Colonic mucosa (tissue), 4 donors: ENCODE measurements at regions not wholly inside any gene's neighbourhood (a gene's known extent, or its start where the extent isn't known, plus 50 kb on each side); places are given as distances from the start of the nearest gene placed in this dataset.

ENCODE experiments used
- DNase-seq: peaks from one replicate; pipeline ENCODE4 v3.0.0-alpha.2; 2020
- H3K27ac ChIP-seq: fragments of 200-600 bp; one replicate; pipeline ENCODE4 v1.8.0; 2021
- H3K27me3 ChIP-seq: fragments of 200-600 bp; one replicate; pipeline ENCODE4 v1.8.0; 2021
- H3K36me3 ChIP-seq: fragments of 200-600 bp; one replicate; pipeline ENCODE4 v1.8.0; 2021
- H3K4me1 ChIP-seq: fragments of 200-600 bp; one replicate; pipeline ENCODE4 v1.8.0; 2021; ENCODE audit warnings: mild to moderate bottlenecking
- H3K4me3 ChIP-seq: fragments of 200-600 bp; one replicate; pipeline ENCODE4 v1.8.0; 2021
- H3K9ac ChIP-seq, 2 donors: one replicate each; pipeline ENCODE4 v1.7.0; 2013; ENCODE audit warnings: control low read depth in 2 of 2, low read depth in 2 of 2, low read length in 2 of 2
- H3K9me3 ChIP-seq: fragments of 200-600 bp; one replicate; pipeline ENCODE4 v1.8.0; 2021
- intact Hi-C: fragments of 100-400 bp; cut with DNase I; formaldehyde crosslinking; loops from one replicate; pipeline ENCODE4 v1.14.1; 2022
- TF ChIP-seq, protein P1 (sequence below): fragments of 200-600 bp; IDR thresholded peaks from one replicate; pipeline ENCODE4 v1.8.0; 2022; ENCODE audit warnings: antibody characterized with exemption, mild to moderate bottlenecking
- donor health status: healthy.
- donor health status: DM: no; HTN: no; CAD: no.
- donor health status: DM: no; HTN: no; CAD: no.

DNA sequence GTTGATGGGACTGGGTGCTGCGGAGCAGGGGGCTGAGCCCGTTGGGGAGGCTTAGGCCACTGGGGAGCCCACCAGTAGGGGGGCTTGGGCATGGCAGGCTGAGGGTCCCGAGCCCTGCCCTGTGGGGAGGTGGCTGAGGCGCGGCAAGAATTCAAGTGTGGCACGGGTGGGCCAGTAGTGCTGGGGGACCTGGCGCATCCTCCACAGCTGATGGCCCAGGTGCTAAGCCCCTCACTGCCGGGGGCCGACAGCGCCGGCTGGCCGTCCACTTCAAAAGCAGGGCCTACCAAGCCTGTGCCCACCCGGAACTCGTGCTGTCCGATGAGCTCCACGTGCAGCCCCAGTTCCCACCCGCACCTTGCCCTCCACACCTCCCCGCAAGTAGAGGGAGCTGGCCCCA is 917.5 kb downstream of the TAF11L14 start:
- H3K4me1 ChIP-seq = no peaks in the 10 kb centered on the region
- no peak overlapping the region for H3K9ac ChIP-seq
- no peak overlapping the region for H3K27ac ChIP-seq
- intact Hi-C loops = no loop called here
- H3K9me3 ChIP-seq = no peaks in the 10 kb centered on the region
- no peaks in the 10 kb centered on the region for H3K36me3 ChIP-seq
- no peak for DNase-seq
- H3K27me3 ChIP-seq = no peaks in the 10 kb centered on the region
- H3K4me3 ChIP-seq = no peak overlapping the region
- TF ChIP-seq, protein P1, sequence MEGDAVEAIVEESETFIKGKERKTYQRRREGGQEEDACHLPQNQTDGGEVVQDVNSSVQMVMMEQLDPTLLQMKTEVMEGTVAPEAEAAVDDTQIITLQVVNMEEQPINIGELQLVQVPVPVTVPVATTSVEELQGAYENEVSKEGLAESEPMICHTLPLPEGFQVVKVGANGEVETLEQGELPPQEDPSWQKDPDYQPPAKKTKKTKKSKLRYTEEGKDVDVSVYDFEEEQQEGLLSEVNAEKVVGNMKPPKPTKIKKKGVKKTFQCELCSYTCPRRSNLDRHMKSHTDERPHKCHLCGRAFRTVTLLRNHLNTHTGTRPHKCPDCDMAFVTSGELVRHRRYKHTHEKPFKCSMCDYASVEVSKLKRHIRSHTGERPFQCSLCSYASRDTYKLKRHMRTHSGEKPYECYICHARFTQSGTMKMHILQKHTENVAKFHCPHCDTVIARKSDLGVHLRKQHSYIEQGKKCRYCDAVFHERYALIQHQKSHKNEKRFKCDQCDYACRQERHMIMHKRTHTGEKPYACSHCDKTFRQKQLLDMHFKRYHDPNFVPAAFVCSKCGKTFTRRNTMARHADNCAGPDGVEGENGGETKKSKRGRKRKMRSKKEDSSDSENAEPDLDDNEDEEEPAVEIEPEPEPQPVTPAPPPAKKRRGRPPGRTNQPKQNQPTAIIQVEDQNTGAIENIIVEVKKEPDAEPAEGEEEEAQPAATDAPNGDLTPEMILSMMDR = no peak

DNA sequence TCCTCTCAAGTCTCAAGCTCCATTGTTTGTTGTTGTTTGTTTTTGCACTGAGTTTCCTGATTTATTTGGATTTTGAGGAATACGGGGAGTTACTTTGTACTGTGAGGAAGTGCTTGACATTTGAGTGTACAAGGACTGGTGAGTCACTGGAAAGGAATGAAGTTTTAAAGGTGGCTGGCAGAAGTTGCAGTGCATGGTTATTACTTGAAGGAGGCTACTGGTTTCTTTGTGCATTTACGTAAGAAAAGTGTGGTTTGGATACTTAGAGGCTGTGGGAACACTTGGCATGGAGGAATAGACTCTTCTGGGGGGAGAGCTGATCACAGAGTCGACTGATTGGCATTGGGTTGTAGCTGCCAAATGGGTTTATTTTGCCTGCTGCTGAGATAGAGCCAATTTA is 919.0 kb downstream of the TAF11L14 start:
- no peaks in the 10 kb centered on the region for H3K36me3 ChIP-seq
- no peaks in the 10 kb centered on the region for H3K4me1 ChIP-seq
- DNase-seq = no peak
- no peak overlapping the region for H3K9ac ChIP-seq
- H3K27me3 ChIP-seq = no peaks in the 10 kb centered on the region
- intact Hi-C loops = no loop called here
- H3K9me3 ChIP-seq = no peaks in the 10 kb centered on the region
- no peak overlapping the region for H3K27ac ChIP-seq
- TF ChIP-seq, protein P1 = no peak
- H3K4me3 ChIP-seq = no peak overlapping the region

DNA sequence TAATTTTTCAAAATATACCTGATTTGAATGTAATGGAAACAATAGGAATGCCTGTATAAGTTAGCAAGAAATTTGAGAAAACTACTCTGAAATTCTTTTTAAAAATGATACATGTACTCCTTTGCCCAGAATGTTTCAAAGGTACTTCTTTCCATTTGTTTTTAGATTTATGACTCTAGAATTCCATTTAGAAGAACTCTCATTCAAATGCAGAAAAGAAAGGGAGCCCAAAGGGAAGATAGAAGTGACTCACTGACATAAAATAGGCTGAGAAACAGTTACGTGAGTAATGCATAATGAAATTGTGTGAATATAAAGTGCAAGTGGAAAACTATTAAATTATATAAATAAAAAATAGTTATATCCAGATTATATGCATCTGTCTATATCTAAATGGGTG is 926.3 kb downstream of the TAF11L14 start:
- no peak overlapping the region for H3K27ac ChIP-seq
- intact Hi-C loops = no loop called here
- no peaks in the 10 kb centered on the region for H3K4me1 ChIP-seq
- H3K4me3 ChIP-seq = no peak overlapping the region
- H3K9ac ChIP-seq = no peak overlapping the region
- TF ChIP-seq, protein P1 = no peak
- no peak for DNase-seq
- no peaks in the 10 kb centered on the region for H3K36me3 ChIP-seq
- no peaks in the 10 kb centered on the region for H3K27me3 ChIP-seq
- H3K9me3 ChIP-seq = no peaks in the 10 kb centered on the region

DNA sequence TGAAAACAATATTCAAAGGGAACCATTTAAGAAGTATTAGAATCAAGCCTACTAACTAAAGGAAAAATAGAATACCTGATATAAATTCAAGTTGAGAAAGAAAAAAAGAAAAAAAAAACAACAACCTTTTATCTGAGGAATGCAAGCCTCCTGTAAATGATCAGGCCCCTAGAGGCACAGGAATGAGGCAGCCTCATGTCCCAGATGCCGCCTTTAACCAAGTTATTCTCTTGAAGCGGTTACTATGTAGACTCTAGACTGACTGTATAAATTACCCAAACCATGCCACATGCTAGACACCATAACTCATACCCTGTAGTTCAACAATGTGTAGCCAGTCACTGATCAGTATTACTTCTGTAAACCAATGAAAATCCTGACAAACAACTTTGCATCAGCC is 929.6 kb downstream of the TAF11L14 start:
- no peaks in the 10 kb centered on the region for H3K9me3 ChIP-seq
- intact Hi-C loops = no loop called here
- TF ChIP-seq, protein P1 = no peak

DNA sequence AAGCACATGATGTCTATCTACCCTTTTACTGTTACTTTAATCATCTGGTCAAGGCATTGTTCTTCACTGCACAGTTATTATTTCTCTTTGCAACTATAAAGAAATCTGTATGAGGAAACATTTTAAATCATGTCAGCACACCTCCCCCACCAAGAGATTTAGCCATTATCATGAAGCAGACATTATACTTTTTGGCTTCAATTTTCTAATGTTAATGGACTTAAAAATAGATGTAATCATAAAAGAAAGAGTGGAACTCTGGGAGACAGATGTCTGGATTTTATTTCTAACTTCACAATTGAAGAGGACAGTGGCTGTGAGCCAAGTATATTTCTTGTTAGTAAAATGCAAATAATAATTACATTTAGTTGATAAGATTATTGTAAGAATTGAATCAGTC is 932.4 kb downstream of the TAF11L14 start:
- no peaks in the 10 kb centered on the region for H3K36me3 ChIP-seq
- TF ChIP-seq, protein P1 = no peak

More for the DNA sequence above, 929.6 kb downstream of the TAF11L14 start:
- Histone ChIP-seq H3K4me1 (no peaks in the 10 kb centered on the region), H3K27ac (no peak overlapping the region), H3K4me3 (no peak overlapping the region), H3K36me3 (no peaks in the 10 kb centered on the region), H3K9ac (no peak overlapping the region), H3K27me3 (no peaks in the 10 kb centered on the region)
- no peak for DNase-seq

DNA sequence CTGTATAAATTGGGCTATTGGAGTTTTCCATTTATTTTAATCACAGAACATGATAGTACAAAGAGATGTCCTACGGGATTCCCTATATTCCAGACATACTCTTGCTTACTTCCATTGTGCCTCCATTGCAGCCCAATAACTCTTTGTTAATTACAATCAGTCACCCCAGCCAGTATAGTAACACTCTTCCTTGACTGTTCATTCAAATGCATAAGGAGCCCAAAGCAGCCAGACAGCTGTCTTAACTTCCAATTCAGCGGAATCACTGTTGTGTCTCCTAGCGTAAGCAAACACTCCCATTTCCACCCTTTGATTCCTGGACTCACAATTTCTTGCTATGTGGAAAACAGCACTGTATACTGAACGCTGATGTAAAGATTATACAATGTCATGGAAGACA is 942.3 kb downstream of the TAF11L14 start:
- Histone ChIP-seq H3K4me3 (no peak overlapping the region), H3K9ac (no peak overlapping the region), H3K9me3 (no peaks in the 10 kb centered on the region), H3K27ac (no peak overlapping the region), H3K4me1 (no peaks in the 10 kb centered on the region), H3K27me3 (no peaks in the 10 kb centered on the region), H3K36me3 (no peaks in the 10 kb centered on the region)
- TF ChIP-seq, protein P1 = no peak
- DNase-seq = no peak
- intact Hi-C loops = no loop called here

More for the DNA sequence above, 932.4 kb downstream of the TAF11L14 start:
- no peak overlapping the region for H3K27ac ChIP-seq
- no peak overlapping the region for H3K9ac ChIP-seq
- intact Hi-C loops = no loop called here
- DNase-seq = no peak
- H3K27me3 ChIP-seq = no peaks in the 10 kb centered on the region
- no peak overlapping the region for H3K4me3 ChIP-seq
- H3K4me1 ChIP-seq = no peaks in the 10 kb centered on the region
- no peaks in the 10 kb centered on the region for H3K9me3 ChIP-seq
